ENCODE measurements at regions not wholly inside any gene's neighbourhood (a gene's known extent, or its start where the extent isn't known, plus 50 kb on each side); places are given as distances from the start of the nearest gene placed in this dataset.

DNA sequence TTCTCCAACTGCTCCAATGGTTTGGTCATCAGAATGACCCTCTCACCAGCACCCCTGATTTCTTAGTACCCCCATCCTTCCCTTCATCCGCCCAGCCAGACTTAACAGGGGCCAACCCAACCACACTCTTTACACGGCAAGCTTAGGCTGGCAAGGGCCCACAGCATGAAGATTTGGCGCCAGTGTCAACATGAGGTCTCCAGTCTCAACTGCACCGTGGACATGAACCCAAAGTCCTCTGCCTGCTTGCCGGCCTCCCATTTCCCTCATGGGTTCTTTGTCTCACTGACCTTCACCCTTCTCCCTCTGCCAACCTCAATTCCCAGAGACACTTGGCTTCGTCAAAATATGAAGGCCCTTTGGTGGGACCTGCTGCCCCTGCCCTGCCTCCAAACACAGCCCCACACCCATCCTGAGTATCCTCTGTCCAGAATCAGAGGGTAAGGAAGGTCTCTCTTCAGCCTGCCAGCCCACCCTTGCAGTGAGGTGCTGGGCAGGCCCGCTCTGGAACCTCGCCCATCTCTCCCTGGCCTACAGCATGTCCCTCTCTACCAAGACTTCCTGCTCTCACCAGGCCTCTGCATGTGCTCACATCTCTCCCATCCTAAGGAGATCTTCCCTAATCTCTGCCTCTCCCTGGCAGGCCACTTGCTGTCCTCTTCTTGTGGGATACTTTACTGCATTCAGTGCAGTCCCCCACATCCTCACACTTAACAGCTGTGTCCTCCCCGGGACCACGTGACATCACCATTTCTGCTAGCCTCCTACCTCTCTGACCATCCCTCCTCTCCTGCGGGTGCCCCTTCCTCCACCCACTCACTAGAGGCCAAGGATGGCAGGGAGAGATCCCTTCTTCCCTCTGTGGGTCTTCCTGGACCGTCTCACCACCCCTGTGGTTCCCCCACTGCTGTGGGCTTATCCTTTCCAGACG lies 91.7 kb upstream of the ZMIZ1 start:
- Histone ChIP-seq H3K79me2 (ENCODE audit: insufficient read depth, low read length) (no peaks in the 10 kb centered on the region), H3K9ac (ENCODE audit: low read length) (no peak overlapping the region), H4K20me1 (ENCODE audit: insufficient read depth) (no peaks in the 10 kb centered on the region), H2AFZ (ENCODE audit: low read depth, low read length, poor library complexity, severe bottlenecking) (no peak overlapping the region), H3K9me3 (ENCODE audit: control insufficient read depth in 1 of 2, insufficient read depth in 1 of 2, low read depth in 1 of 2, low read length in 2 of 2) (no peaks in the 10 kb centered on the region), H3K4me2 (ENCODE audit: low read length) (no peak overlapping the region), H3K4me1 (ENCODE audit: control insufficient read depth in 1 of 2, insufficient read depth in 2 of 2, low read length in 2 of 2) (peaks cover 23 to 43% of the 10 kb centered on the region in 2 experiments), H3K27ac (ENCODE audit: low read depth, low read length) (no peak overlapping the region), H3K9me2 (ENCODE audit: insufficient read depth) (no peaks in the 10 kb centered on the region), H3K36me3 (ENCODE audit: control insufficient read depth in 1 of 2, insufficient read depth in 2 of 2, low read length in 2 of 2) (no peaks in the 10 kb centered on the region), H3K4me3 (replicated peaks in 1 of 2; ENCODE audit: low read depth in 1 of 2, low read length in 2 of 2) (no peak overlapping the region), H3K27me3 (ENCODE audit: insufficient read depth, low read length) (no peaks in the 10 kb centered on the region)
- ChIA-PET POLR2A (no interaction called here), CTCF (no interaction called here), RAD21 (ENCODE audit: low non-redundant PET in 1 of 2, low total read pairs in 2 of 2, uncharacterized antibody in 2 of 2, unreplicated experiment in 2 of 2) (no interaction called here)
- ATAC-seq (no peak), DNase-seq (ENCODE audit: low read depth, low spot score) (no peak)
- intact Hi-C loops (cut with micrococcal nuclease), result no loop called here
- no TSS peak for BruUV-seq (replicated peaks)
- TF ChIP-seq JUND (IDR thresholded peaks at IDR 0.05), result no peak

DNA sequence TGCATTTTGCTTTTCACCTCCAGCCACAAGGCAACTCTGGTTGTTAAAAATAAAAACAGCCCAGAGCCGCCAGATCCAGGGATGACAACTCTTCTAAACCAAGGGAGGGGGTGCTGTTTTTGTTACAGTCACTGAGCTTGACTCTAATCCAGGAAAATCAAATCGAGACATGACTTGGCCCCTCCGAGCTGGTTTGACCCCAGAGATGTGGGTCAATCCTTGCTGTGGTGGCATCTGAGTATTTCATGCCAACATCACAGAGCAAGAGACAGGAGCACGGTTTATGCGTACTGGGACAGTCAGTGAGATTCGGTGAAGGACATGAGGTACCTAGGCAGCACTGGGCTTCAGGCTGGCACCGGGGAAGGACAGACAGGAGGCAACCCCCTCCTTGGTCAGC lies 88.8 kb upstream of the ZMIZ1 start:
- RAD21 ChIA-PET (ENCODE audit: low non-redundant PET in 1 of 2, low total read pairs in 2 of 2, uncharacterized antibody in 2 of 2, unreplicated experiment in 2 of 2), result no interaction called here
- no peaks in the 10 kb centered on the region for H3K27me3 ChIP-seq (ENCODE audit: insufficient read depth, low read length)
- H2AFZ ChIP-seq (ENCODE audit: low read depth, low read length, poor library complexity, severe bottlenecking), result no peak overlapping the region
- TF ChIP-seq EGR1 (IDR thresholded peaks at IDR 0.05; ENCODE audit: low read depth) (no peak), EZH2 (IDR thresholded peaks at IDR 0.05) (no peak)
- CTCF ChIA-PET, result no interaction called here
- POLR2A ChIA-PET, result no interaction called here
- DNase-seq (ENCODE audit: low read depth, low spot score) (no peak), ATAC-seq (no peak)
- H3K4me1 ChIP-seq (ENCODE audit: control insufficient read depth in 1 of 2, insufficient read depth in 2 of 2, low read length in 2 of 2), result peaks cover 5 to 17% of the 10 kb centered on the region in 2 experiments; a peak in 3 of 4 replicates
- intact Hi-C loops (cut with micrococcal nuclease), result no loop called here
- no peak overlapping the region for H3K9ac ChIP-seq (ENCODE audit: low read length)
- H3K27ac ChIP-seq (ENCODE audit: low read depth, low read length), result no peak overlapping the region
- no peak overlapping the region for H3K4me2 ChIP-seq (ENCODE audit: low read length)
- H4K20me1 ChIP-seq (ENCODE audit: insufficient read depth), result no peaks in the 10 kb centered on the region
- H3K79me2 ChIP-seq (ENCODE audit: insufficient read depth, low read length), result no peaks in the 10 kb centered on the region
- no peaks in the 10 kb centered on the region for H3K9me2 ChIP-seq (ENCODE audit: insufficient read depth)
- H3K4me3 ChIP-seq (replicated peaks in 1 of 2; ENCODE audit: low read depth in 1 of 2, low read length in 2 of 2), result no peak overlapping the region
- no peaks in the 10 kb centered on the region for H3K9me3 ChIP-seq (ENCODE audit: control insufficient read depth in 1 of 2, insufficient read depth in 1 of 2, low read depth in 1 of 2, low read length in 2 of 2)
- H3K36me3 ChIP-seq (ENCODE audit: control insufficient read depth in 1 of 2, insufficient read depth in 2 of 2, low read length in 2 of 2), result no peaks in the 10 kb centered on the region
- no TSS peak for BruUV-seq (replicated peaks)

Measured in HCT116 (cell line).